OCI-LY7 (cell line): ENCODE measurements at regions not wholly inside any gene's neighbourhood (a gene's known extent, or its start where the extent isn't known, plus 50 kb on each side); places are given as distances from the start of the nearest gene placed in this dataset.

ENCODE experiments used
- BruUV-seq: library from RNA; stranded (reverse); fragments of 400-500 nt; replicated peaks from 2 replicates; lab custom pipeline; 2021; lab: Mats Ljungman, UMichigan
- CTCF ChIA-PET: fragments of 300-600 bp; sonication (Branson Sonifier 250); formaldehyde crosslinking; loops from one replicate; lab custom pipeline; 2022; ENCODE audit warnings: antibody characterized with exemption; ENCODE audit not compliant: unreplicated experiment; lab: Charles Lee
- POLR2A ChIA-PET: fragments of 300-600 bp; sonication (Branson Sonifier 250); formaldehyde crosslinking; loops from one replicate; lab custom pipeline; 2022; ENCODE audit warnings: antibody characterized with exemption; lab: Charles Lee
- DNase-seq: peaks from one replicate; pipeline ENCODE4 v3.0.0-alpha.2; 2015; ENCODE audit warnings: low spot score
- H2AFZ ChIP-seq: fragments of 200-600 bp; sonication (generic), shearing (Covaris generic); 2 replicates; pipeline ENCODE4 v1.6.1; 2014; ENCODE audit warnings: mild to moderate bottlenecking, antibody characterized with exemption, low read length, moderate library complexity
- H3K27ac ChIP-seq: fragments of 200-600 bp; sonication (generic); 2 replicates; pipeline ENCODE4 v1.5.1; 2014; ENCODE audit warnings: mixed run types, low read depth, mild to moderate bottlenecking, moderate library complexity, low read length, inconsistent platforms; ENCODE audit not compliant: poor library complexity, severe bottlenecking
- H3K36me3 ChIP-seq: fragments of 200-600 bp; sonication (generic); 2 replicates; pipeline ENCODE4 v1.6.1; 2014; ENCODE audit warnings: mild to moderate bottlenecking, antibody characterized with exemption, low read length, moderate library complexity, mixed read lengths; ENCODE audit not compliant: insufficient read depth
- H3K4me1 ChIP-seq: fragments of 200-600 bp; sonication (generic); 2 replicates; pipeline ENCODE4 v1.5.1; 2014; ENCODE audit warnings: mild to moderate bottlenecking, low read length; ENCODE audit not compliant: insufficient read depth, poor library complexity, severe bottlenecking
- H3K4me2 ChIP-seq: fragments of 200-600 bp; sonication (generic); 2 replicates; pipeline ENCODE4 v1.6.1; 2014; ENCODE audit warnings: mild to moderate bottlenecking, low read length
- H3K4me3 ChIP-seq: fragments of 200-600 bp; sonication (generic); 2 replicates; pipeline ENCODE4 v1.5.1; 2014; ENCODE audit warnings: mild to moderate bottlenecking, low read depth, low read length; ENCODE audit not compliant: poor library complexity, severe bottlenecking
- H3K79me2 ChIP-seq: fragments of 200-600 bp; sonication (generic); 2 replicates; pipeline ENCODE4 v1.6.1; 2016; ENCODE audit warnings: low read depth, mild to moderate bottlenecking, low read length, moderate library complexity, mixed read lengths; ENCODE audit not compliant: insufficient read depth
- H3K9me2 ChIP-seq: fragments of 200-600 bp; sonication (generic); 2 replicates; pipeline ENCODE4 v1.6.1; 2016; ENCODE audit warnings: mild to moderate bottlenecking, low read length, mixed read lengths; ENCODE audit not compliant: insufficient read depth
- H3K9me3 ChIP-seq: fragments of 200-600 bp; sonication (generic); 2 replicates; pipeline ENCODE4 v1.6.1; 2014; ENCODE audit warnings: mild to moderate bottlenecking, mixed run types, low read length, mixed read lengths
- H4K20me1 ChIP-seq: fragments of 200-600 bp; sonication (generic); 2 replicates; pipeline ENCODE4 v1.6.1; 2014; ENCODE audit warnings: mild to moderate bottlenecking, antibody characterized with exemption, low read length, moderate library complexity, mixed read lengths; ENCODE audit not compliant: insufficient read depth
- CTCF ChIP-seq: fragments of 200-600 bp; sonication (generic); conservative IDR thresholded peaks from 2 replicates; pipeline ENCODE4 v1.5.1; 2014; ENCODE audit warnings: mild to moderate bottlenecking, antibody characterized with exemption, low read length, moderate library complexity, mixed read lengths
- EZH2phosphoT487 ChIP-seq: fragments of 200-600 bp; sonication (generic); IDR thresholded peaks from 2 replicates; pipeline ENCODE4 v1.6.1; 2018; ENCODE audit warnings: low read depth, borderline replicate concordance, mild to moderate bottlenecking, mixed run types, antibody characterized with exemption, low read length, moderate library complexity, mixed read lengths
- intact Hi-C: fragments of 100-400 bp; cut with micrococcal nuclease; formaldehyde crosslinking; loops from one replicate; pipeline ENCODE4 v1.10.0; 2022; ENCODE audit not compliant: unreplicated experiment

GRCh38 chr6:164554226-164554625 is 755.2 kb downstream of the C6orf118 start:
- no peaks in the 10 kb centered on the region for H3K9me3 ChIP-seq
- no peaks in the 10 kb centered on the region for H3K79me2 ChIP-seq
- no peaks in the 10 kb centered on the region for H3K4me1 ChIP-seq
- H3K4me2 ChIP-seq, result no peak overlapping the region
- DNase-seq, result no peak
- no peak overlapping the region for H3K27ac ChIP-seq
- no peak overlapping the region for H3K4me3 ChIP-seq
- intact Hi-C loops, result no loop called here
- H4K20me1 ChIP-seq, result no peaks in the 10 kb centered on the region
- no peak overlapping the region for H2AFZ ChIP-seq
- TF ChIP-seq CTCF (no peak), EZH2phosphoT487 (no peak)
- BruUV-seq, result no TSS peak
- H3K9me2 ChIP-seq, result no peaks in the 10 kb centered on the region
- ChIA-PET POLR2A (no interaction called here), CTCF (no interaction called here)
- no peaks in the 10 kb centered on the region for H3K36me3 ChIP-seq

GRCh38 chr6:164551706-164552105 is 757.7 kb downstream of the C6orf118 start:
- no peak overlapping the region for H3K4me2 ChIP-seq
- H3K36me3 ChIP-seq, result no peaks in the 10 kb centered on the region
- H3K4me1 ChIP-seq, result no peaks in the 10 kb centered on the region
- H3K4me3 ChIP-seq, result no peak overlapping the region
- intact Hi-C loops, result no loop called here
- H4K20me1 ChIP-seq, result no peaks in the 10 kb centered on the region
- H3K9me3 ChIP-seq, result no peaks in the 10 kb centered on the region
- POLR2A ChIA-PET, result no interaction called here
- no TSS peak for BruUV-seq
- CTCF ChIA-PET, result no interaction called here
- no peaks in the 10 kb centered on the region for H3K79me2 ChIP-seq
- no peak for DNase-seq
- H3K9me2 ChIP-seq, result no peaks in the 10 kb centered on the region
- H3K27ac ChIP-seq, result no peak overlapping the region
- TF ChIP-seq CTCF, result no peak
- TF ChIP-seq EZH2phosphoT487, result no peak
- no peak overlapping the region for H2AFZ ChIP-seq

GRCh38 chr6:164547076-164547475 is 762.3 kb downstream of the C6orf118 start:
- no peak for TF ChIP-seq CTCF
- TF ChIP-seq EZH2phosphoT487, result no peak
- Histone ChIP-seq H3K4me1 (no peaks in the 10 kb centered on the region), H3K27ac (no peak overlapping the region), H3K4me2 (no peak overlapping the region), H3K9me3 (no peaks in the 10 kb centered on the region), H3K4me3 (no peak overlapping the region), H4K20me1 (no peaks in the 10 kb centered on the region), H3K36me3 (no peaks in the 10 kb centered on the region), H2AFZ (no peak overlapping the region), H3K9me2 (no peaks in the 10 kb centered on the region), H3K79me2 (no peaks in the 10 kb centered on the region)
- POLR2A ChIA-PET, result no interaction called here
- CTCF ChIA-PET, result no interaction called here
- no TSS peak for BruUV-seq
- no peak for DNase-seq
- intact Hi-C loops, result no loop called here
